ENCODE measurements at regions not wholly inside any gene's neighbourhood (a gene's known extent, or its start where the extent isn't known, plus 50 kb on each side); places are given as distances from the start of the nearest gene placed in this dataset.
"Not testable (repeated sequence)": the region's sequence is repeated elsewhere in the genome, so short reads cannot be mapped to it uniquely, and the experiment has no call there.

DNA sequence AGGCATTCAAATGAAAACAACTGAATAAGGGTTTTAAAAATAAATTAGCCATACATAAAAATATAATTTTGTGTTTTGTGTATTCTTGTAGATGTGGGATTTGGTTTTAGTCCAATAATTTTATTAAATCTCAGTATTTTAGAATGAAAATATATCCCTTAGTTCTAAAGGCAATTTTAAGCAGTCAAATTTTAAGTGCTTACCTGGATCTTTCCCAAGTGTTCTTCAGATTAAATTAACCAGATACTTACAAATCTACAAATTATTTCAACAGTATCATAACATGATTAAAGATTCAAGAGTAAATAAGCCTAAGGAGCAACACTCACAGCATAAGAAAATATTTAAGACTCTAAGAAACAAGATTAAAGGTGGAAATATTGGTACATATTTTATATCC lies 275.0 kb upstream of the RBMS3 start:
- H3K36me3 ChIP-seq = no peaks in the 10 kb centered on the region
- H3K4me1 ChIP-seq (ENCODE audit: control insufficient read depth in 1 of 2, insufficient read depth in 1 of 2, low read depth in 1 of 2, low read length in 1 of 2) = no peaks in the 10 kb centered on the region
- H3K27me3 ChIP-seq = no peaks in the 10 kb centered on the region
- H3K4me3 ChIP-seq (ENCODE audit: low read depth in 1 of 2, low read length in 1 of 2) = no peak overlapping the region
- TF ChIP-seq, protein P1, sequence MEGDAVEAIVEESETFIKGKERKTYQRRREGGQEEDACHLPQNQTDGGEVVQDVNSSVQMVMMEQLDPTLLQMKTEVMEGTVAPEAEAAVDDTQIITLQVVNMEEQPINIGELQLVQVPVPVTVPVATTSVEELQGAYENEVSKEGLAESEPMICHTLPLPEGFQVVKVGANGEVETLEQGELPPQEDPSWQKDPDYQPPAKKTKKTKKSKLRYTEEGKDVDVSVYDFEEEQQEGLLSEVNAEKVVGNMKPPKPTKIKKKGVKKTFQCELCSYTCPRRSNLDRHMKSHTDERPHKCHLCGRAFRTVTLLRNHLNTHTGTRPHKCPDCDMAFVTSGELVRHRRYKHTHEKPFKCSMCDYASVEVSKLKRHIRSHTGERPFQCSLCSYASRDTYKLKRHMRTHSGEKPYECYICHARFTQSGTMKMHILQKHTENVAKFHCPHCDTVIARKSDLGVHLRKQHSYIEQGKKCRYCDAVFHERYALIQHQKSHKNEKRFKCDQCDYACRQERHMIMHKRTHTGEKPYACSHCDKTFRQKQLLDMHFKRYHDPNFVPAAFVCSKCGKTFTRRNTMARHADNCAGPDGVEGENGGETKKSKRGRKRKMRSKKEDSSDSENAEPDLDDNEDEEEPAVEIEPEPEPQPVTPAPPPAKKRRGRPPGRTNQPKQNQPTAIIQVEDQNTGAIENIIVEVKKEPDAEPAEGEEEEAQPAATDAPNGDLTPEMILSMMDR (IDR thresholded peaks at IDR 0.05) = no peak
- no peak overlapping the region for H3K27ac ChIP-seq
- no peaks in the 10 kb centered on the region for H3K9me3 ChIP-seq

DNA sequence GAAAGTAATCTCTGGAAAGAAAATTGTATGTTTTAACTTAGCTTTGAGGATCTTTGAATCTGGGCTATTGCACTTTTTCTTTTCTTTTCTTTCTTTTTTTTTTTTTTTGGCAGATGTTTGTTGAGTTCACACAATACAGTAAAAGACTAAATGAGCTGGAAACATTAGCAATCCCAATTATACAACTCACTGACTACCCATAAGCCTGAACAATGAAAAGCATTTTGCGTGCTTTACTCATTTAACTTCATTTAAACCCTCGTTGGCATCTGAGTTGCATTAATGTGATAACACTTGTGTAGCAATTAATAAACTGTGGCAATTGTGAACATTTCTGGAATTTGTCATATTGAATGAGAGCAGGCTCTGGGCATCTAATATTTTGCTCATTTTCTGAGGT lies 269.4 kb upstream of the RBMS3 start:
- no peaks in the 10 kb centered on the region for H3K27me3 ChIP-seq
- TF ChIP-seq, protein P1 (IDR thresholded peaks at IDR 0.05) = no peak
- H3K4me3 ChIP-seq (ENCODE audit: low read depth in 1 of 2, low read length in 1 of 2) = no peak overlapping the region
- H3K9me3 ChIP-seq = no peaks in the 10 kb centered on the region
- no peak overlapping the region for H3K27ac ChIP-seq
- H3K4me1 ChIP-seq (ENCODE audit: control insufficient read depth in 1 of 2, insufficient read depth in 1 of 2, low read depth in 1 of 2, low read length in 1 of 2) = no peaks in the 10 kb centered on the region
- no peaks in the 10 kb centered on the region for H3K36me3 ChIP-seq

DNA sequence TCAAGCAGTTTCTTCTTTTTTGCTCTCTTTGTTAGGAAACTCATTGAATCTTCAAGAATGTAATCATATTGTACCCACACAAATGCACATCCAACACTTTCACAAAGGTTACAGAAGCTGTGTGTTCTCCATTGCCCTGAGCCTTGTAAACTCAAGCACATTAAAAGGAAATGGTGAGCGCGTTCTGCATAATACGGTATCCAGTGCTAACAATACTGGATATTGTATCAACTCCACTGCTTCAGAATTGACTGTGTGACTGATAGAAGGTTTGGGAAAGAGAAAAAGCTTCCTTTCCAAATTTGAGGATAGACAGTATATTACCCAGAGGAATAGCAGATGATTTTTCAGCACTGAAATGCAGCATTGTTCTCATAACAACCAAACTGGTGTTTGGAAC lies 268.9 kb upstream of the RBMS3 start:
- Histone ChIP-seq H3K4me1 (ENCODE audit: control insufficient read depth in 1 of 2, insufficient read depth in 1 of 2, low read depth in 1 of 2, low read length in 1 of 2) (no peaks in the 10 kb centered on the region), H3K27ac (no peak overlapping the region), H3K27me3 (no peaks in the 10 kb centered on the region), H3K9me3 (no peaks in the 10 kb centered on the region), H3K36me3 (no peaks in the 10 kb centered on the region), H3K4me3 (ENCODE audit: low read depth in 1 of 2, low read length in 1 of 2) (no peak overlapping the region)
- TF ChIP-seq, protein P1 (IDR thresholded peaks at IDR 0.05) = no peak

DNA sequence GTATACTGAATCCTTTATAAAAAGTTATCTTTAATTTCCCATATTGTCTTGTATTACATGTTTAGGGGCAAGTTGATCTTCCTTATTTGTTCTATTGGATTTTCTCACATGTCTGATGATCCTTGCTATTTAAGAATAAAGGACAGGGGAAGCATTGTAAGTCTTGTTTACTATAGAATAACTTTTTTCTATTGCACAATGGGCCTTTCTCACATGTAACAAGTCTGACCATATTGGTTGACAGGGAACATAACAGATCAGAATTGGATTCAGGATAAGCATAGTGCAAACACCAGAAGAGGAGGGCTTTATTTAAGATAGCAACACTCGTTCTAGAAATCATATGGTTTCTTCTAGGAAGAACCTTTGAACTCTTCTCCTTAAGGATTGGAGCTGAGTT lies 257.9 kb upstream of the RBMS3 start:
- Histone ChIP-seq H3K27me3 (no peaks in the 10 kb centered on the region), H3K4me1 (ENCODE audit: control insufficient read depth in 1 of 2, insufficient read depth in 1 of 2, low read depth in 1 of 2, low read length in 1 of 2) (no peaks in the 10 kb centered on the region), H3K36me3 (no peaks in the 10 kb centered on the region), H3K27ac (no peak overlapping the region), H3K4me3 (ENCODE audit: low read depth in 1 of 2, low read length in 1 of 2) (no peak overlapping the region), H3K9me3 (no peaks in the 10 kb centered on the region)
- TF ChIP-seq, protein P1 (IDR thresholded peaks at IDR 0.05) = no peak

DNA sequence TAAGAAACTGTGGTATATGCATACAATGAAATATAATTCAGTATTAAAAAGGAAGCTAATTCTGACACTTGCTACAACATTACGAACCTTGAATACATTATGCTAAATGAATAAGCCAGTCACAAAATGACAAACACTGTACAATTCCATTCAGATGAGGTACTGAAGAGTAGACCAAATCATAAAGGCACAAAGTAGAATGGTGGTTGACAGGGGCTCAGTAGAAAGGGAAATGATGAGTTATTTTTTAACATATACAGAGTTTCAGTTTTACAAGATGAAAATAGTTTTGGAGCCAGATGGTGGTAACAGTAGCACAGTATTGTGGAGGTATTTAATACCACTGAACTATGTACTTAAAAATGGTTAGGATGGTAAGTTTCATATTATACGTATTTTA lies 254.6 kb upstream of the RBMS3 start:
- no peaks in the 10 kb centered on the region for H3K9me3 ChIP-seq
- H3K36me3 ChIP-seq = no peaks in the 10 kb centered on the region
- no peak overlapping the region for H3K27ac ChIP-seq
- TF ChIP-seq, protein P1 (IDR thresholded peaks at IDR 0.05) = no peak
- no peak overlapping the region for H3K4me3 ChIP-seq (ENCODE audit: low read depth in 1 of 2, low read length in 1 of 2)
- no peaks in the 10 kb centered on the region for H3K4me1 ChIP-seq (ENCODE audit: control insufficient read depth in 1 of 2, insufficient read depth in 1 of 2, low read depth in 1 of 2, low read length in 1 of 2)
- no peaks in the 10 kb centered on the region for H3K27me3 ChIP-seq

DNA sequence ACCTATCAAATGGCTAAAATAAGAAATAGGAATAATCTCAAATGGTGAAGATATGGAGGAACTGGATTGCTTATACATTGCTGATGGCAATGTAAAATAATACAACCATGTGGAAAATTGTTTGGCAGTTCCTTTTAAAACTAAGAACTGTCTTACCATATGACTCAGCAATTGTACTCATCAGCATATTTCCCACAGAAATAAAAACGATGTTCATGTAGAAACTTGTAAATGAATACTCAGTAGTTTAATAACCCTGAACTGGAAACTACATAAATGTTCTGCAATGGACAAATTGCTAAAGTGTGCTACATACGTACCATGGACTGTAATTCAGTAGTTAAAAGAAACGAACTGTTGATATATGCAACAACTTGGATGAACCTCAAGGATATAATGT lies 253.9 kb upstream of the RBMS3 start:
- Histone ChIP-seq H3K27me3 (no peaks in the 10 kb centered on the region), H3K27ac (no peak overlapping the region)

DNA sequence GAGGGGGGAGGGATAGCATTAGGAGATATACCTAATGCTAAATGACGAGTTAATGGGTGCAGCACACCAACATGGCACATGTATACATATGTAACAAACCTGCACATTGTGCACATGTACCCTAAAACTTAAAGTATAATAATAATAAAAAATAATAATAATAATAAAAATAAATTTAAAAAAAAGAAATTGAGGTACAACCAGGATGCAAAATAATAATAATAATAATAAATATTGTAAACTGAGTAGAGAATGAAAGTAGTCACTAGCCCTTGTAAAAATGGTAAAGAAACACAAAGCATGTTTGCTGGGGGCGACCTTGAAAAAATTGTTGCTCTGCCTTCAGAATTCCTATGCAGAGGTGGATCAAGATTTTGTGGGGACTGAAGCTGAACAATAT lies 249.7 kb upstream of the RBMS3 start:
- not testable (repeated sequence) for H3K36me3 ChIP-seq; H3K4me3 ChIP-seq (ENCODE audit: low read depth in 1 of 2, low read length in 1 of 2); H3K4me1 ChIP-seq (ENCODE audit: control insufficient read depth in 1 of 2, insufficient read depth in 1 of 2, low read depth in 1 of 2, low read length in 1 of 2); H3K27me3 ChIP-seq; H3K9me3 ChIP-seq; H3K27ac ChIP-seq

More for the DNA sequence above, 253.9 kb upstream of the RBMS3 start:
- TF ChIP-seq, protein P1 (IDR thresholded peaks at IDR 0.05) = no peak
- no peaks in the 10 kb centered on the region for H3K4me1 ChIP-seq (ENCODE audit: control insufficient read depth in 1 of 2, insufficient read depth in 1 of 2, low read depth in 1 of 2, low read length in 1 of 2)
- H3K4me3 ChIP-seq (ENCODE audit: low read depth in 1 of 2, low read length in 1 of 2) = no peak overlapping the region
- H3K36me3 ChIP-seq = no peaks in the 10 kb centered on the region
- H3K9me3 ChIP-seq = no peaks in the 10 kb centered on the region
